Stimulated activated CD4-positive, alpha-beta T cell treated with anti-CD3 and anti-CD28 coated beads, Interleukin-15, amount 100 ng/mL, for 24 hours (primary cell): ENCODE measurements at regions not wholly inside any gene's neighbourhood (a gene's known extent, or its start where the extent isn't known, plus 50 kb on each side); places are given as distances from the start of the nearest gene placed in this dataset.
"Not testable (repeated sequence)": the region's sequence is repeated elsewhere in the genome, so short reads cannot be mapped to it uniquely, and the experiment has no call there.

Source experiments
- DNase-seq: peaks from one replicate; pipeline ENCODE4 v3.0.0-alpha.2; 2020

DNA sequence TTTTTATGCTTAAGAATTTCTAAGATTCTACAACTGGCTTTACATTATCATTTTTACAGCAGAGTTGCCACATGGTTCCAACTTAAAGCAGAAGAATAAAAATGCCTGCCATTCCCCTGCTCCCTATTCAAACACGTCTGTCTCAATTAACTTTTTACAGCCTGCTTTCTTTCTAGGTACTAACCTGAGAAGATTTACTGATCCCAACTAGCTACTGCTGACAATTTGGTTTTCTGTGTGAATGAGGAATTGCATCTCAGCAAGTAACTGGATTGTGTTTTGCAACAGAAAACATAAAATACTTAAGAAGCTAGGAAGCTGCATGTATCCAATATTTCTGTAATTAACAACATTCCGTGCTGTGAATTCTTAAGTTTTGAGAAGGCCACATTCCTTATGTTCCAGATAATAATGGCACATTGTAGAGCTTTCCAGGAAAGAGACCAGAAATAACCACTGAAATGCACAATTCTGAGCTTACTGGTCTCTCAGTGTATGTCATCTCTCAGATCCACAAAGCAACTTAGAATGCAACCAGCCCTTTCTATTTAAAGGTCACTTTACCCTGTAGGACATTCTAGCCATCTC, 306.8 kb upstream of the NMUR2 start:
- no peak for DNase-seq

DNA sequence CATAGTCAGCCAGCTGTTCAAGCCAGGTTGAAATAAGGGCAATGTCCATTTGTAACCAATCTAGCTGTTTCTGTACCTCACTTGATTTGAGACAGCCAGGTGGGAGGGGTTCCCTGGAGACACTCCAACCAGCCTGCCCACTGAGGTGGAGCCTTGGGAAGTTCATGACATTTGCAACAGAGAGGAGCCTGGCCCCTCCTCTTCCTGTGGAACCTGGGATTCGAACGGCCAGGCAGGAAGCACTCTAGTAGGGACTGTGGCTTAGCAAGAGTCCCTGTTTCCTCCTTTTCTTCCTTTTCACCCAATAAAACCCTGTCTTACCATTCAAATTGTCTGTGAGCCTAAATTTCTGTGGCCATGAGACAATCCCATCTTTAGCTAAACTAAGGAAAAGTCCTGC, 312.3 kb upstream of the NMUR2 start:
- DNase-seq = no peak

DNA sequence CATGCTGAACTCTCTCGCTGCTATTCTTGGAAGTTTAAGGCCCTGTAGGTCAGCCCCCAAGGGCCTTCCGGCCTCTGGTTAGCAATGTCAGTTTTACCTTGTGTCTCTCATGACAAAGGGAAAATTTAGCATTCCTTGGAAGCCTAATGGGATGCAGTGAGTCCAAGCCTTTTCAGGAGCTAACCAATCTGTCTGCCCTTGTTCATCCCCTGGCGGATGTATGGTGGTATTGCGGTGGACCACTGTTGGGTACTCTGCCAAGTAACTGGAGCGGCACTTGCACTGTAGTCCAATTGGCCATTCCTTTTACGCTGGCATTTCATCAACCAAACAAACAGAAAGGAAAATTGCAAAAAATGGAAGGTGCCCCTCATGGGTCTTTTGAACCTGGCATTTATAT, 318.4 kb upstream of the NMUR2 start:
- DNase-seq = no peak

DNA sequence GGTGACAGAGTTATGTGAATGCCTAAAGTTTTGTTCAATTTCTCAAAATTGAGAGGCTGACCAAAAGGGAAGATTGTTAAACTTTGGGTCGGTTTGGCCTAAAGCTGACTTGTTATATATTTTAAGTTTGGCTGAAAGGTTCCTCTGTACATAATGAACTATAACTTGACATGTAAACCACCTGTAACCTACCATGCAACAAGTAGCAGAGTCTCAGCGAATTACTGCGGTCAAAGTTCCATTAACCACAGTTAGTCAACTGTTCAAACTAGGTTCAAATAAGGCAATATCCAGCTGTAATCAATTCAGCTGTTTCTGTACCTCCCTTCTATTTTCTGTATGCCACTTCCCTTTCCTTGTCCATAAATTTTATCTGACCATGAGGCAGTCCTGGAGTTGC, 325.1 kb upstream of the NMUR2 start:
- no peak for DNase-seq

DNA sequence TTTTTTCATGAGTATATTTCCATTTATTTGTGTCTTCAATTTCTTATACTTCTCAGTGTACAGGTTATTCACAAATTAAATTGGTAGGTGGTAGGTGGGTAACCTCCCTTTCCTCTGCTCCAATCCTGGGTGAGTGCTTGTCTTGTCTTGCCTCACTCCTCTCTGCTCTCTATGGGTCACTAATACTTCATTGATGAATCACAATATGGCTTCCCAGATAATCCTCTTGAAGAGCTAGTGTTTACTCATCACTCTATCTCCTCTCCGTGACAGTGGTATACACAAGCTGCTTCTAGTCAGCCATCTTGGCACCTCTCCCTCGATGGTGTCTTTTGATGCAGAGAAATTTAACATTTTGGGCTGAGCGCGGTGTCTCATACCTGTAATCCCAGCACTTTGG, 331.8 kb upstream of the NMUR2 start:
- no peak for DNase-seq

DNA sequence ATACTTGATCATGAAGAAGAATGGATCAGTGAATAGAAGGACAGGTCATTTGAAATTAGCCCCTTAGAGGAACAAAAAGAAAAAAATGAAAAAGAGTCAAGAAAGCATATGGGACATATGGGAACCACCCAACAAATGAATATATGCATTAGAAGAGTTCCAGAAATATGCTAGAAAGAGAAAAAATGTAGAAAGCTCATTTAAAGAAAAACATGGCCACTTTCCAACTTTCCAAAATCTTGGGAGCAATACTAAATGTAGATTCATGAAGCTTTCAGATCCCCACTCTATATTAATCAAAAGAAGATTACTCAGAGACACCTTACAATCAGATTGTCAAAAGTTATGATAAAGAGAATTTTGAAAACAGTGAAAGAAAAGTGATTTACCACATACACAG, 334.8 kb upstream of the NMUR2 start:
- DNase-seq = no peak

DNA sequence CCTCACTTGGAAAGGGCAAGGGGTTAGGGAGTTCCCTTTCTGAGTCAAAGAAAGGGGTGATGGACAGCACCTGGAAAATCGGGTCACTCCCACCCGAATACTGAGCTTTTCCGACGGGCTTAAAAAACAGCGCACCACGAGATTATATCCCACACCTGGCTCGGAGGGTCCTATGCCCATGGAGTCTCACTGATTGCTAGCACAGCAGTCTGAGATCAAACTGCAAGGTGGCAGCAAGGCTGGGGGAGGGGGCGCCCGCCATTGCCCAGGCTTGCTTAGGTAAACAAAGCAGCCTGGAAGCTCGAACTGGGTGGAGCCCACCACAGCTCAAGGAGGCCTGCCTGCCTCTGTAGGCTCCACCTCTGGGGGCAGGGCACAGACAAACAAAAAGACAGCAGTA, 336.0 kb upstream of the NMUR2 start:
- not testable (repeated sequence) for DNase-seq

DNA sequence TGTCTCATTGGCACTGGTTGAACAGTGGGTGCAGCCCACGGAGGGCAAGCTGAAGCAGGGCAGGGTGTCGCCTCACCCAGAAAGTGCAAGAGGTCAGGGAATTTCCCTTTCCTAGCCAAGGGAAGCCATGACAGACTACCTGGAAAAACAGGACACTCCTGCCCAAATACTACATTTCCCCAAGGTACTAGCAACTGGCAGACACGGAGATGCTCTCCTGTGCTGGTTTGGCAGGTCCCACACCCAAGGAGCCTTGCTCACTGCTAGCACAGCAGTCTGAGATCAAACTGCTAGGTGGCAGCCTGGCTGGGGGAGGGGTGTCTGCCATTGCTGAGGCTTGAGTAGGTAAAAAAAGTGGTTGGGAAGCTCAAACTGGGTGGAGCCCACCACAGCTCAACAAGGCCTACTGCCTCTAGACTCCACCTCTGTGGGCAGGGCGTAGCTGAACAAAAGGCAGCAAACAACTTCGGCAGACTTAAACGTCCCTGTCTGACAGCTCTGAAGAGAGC, 382.7 kb upstream of the NMUR2 start:
- DNase-seq = not testable (repeated sequence)

DNA sequence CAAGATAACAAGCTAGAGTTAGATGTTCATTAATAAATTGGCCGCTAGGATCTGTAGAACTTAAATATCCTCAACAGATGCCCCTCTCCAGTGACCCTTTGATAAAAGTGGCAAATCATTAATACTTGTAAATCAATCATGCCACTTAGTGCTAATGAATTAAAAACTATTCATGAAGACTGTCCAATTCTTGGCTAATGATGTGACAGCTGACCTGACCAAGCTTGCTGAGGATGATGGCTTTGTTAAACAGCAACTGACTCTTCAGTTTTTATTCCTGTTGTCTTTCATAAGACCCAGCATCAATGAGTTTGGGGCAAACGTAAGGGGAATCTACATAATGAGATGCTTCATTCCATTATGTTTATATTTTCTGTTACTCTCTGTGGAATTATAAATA, 396.8 kb upstream of the NMUR2 start:
- DNase-seq = no peak

DNA sequence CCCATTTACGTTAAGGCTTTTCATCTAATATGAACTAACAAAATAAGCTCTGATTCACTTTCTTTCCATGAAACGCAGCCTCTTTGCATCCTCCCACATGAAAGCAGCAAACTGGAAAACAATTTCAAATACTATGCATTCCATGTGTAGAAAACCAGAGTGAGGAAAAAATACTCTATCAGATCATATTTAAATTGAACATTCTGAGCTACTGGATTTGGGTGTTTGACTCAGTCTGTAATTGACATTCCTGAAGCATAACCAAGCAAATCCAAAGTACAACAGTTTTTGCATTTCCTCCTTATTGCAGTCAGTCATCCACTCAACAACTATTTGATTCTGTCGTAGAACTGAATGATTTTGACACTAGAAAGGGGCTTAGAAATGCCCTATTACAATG, 399.1 kb upstream of the NMUR2 start:
- no peak for DNase-seq

DNA sequence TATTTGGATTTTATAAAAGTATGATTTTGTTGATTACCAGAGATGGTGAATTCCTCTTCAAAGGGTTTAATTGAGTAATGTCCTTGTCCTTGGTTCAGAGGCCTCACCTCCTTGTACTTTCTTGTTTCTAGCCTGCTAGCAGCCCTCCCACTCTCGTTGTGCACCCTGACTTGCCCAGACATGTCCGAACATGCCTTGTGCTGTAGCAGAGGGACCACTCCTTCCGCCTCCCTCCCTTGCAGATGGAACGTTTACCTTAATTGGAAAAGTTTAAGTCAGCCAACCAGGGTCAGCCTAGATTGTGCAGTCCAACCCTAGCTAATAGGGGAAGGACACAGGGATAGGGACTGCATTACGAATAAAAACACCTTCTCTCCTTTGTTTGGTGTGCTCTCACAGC, 406.9 kb upstream of the NMUR2 start:
- DNase-seq = no peak

DNA sequence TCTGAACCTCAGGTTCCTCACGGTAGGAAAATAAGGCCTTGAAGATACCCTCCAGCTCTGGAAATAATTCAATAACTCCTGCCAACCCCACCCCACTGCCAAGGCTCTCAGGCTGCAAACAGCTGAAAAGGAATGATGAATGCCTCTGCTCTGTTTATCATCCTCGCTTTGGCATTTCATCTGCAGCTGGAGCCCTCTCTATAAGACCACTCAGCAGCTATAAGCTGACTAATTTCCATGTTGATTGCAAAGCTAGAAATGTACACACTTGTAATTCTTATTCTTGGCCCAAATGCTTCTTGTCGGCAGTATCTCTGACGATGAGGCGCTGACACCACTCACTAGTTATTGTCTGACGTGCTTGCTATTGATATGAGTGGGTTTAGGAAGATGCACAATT, 408.4 kb upstream of the NMUR2 start:
- DNase-seq = no peak

DNA sequence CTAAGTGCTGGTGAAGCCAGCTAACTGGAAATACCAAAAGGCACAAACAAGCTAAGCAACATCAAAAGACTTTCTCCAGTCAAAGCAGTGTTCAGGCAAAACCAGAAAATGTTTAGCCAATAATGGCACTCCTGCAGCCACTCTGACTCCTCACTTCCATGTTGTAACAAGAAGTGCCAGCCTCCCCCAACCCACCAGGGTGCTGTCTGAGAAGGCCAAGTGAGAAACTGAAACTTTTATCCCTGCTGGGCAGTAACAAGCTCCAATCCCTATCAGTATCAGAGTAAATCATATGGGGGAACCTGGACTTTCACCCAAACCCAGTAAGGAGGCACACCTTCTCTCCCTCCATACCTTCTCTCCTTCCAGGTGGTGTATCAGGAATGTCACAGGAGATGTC, 414.8 kb upstream of the NMUR2 start:
- no peak for DNase-seq

DNA sequence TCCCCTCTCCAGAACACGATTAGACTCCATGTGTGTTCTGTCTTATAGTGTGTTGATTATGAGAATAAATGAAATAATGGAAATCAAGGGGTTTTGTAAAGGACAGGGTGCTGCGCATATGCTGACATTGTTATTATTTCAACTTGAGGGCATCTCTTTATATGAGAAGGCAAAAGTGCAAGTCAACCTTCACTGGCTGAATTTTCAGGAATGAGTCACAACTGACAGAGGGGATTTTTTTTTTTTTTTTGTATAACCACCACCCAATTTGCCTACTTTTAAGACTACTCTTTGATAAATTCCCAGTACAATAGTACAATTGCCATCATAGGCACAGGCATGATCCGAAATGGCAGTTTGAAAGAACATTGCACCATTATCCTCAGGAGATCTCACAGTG, 419.2 kb upstream of the NMUR2 start:
- no peak for DNase-seq

DNA sequence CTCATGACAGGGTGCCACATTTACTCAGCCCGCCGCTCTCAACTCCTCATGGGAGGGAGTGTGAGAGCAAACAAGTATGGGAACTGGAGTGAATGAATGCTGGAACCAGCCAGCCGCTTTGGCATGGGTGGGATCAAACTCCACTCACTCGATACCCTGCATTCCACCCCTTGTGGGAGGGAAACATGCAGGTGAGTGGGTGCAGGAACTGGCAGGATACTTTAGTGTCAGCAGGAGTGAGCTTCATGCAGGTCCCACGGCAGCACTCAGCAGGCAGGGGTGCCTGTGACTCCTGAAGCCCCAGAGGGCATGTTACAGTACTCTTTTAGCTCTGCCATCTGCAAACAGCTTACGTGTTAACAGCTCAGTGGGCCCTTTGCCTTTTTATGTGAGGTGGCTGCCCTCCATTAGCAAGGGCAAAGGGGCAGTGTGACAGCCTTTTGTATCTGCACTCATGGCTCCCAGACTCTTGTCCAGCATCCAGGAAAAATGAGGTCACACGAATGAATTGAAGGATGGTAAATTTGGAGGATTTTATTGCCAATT, 433.2 kb upstream of the NMUR2 start:
- no peak for DNase-seq

DNA sequence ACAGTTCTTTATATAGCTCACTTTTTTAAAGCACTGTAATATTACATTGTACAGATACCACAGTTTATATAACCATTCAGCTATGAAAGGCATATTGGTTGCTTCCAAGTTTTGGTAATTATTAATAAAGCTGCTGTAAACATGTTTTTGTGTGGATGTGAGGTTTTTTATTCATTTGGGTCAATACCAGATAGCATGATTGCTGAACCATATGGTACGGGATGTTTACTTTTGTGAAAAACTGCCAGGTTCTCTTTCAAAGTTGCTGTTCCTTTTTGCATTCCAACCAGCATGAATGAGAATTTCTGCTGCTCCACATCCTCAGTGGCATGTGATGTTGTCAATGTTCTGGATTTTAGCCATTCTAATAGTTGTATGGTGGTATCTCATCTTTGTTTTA, 439.6 kb upstream of the NMUR2 start:
- no peak for DNase-seq

DNA sequence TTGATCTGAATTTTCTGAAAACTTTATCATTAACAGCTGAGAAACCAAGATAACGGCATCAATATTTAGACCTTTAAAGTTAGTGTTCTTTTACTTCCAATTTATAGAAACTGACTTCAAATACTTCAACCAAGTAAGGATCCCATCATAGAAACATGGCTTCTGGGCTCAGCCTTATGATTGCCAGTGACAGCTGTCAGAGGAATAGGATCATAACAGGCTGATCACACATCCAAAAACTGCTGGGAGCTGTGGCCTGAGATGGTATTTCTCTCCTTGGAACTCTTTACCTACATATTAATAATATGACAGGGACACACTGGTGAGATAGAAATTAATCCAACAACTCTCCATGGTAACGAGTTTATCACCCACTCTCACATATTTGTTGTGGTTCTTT, 448.3 kb upstream of the NMUR2 start:
- DNase-seq = no peak

DNA sequence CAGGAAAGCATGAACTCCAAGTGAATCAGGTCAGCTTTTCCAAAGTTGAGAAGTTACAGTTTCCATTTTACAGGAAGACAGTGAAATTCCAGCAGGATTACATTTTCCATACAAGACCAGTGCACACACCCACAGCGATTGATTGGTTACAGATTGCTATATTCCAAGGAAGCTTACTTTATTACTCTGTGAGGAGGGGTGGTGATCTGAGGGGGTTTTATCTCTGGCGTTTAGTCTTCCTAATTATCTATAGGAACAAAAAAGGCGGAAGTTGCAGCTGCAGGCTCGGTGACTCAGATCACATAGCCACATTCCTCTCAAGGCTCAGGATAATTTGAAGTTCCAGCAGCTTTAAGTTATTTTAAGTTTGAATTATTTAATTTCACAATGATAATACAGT, 450.4 kb upstream of the NMUR2 start:
- DNase-seq = no peak

DNA sequence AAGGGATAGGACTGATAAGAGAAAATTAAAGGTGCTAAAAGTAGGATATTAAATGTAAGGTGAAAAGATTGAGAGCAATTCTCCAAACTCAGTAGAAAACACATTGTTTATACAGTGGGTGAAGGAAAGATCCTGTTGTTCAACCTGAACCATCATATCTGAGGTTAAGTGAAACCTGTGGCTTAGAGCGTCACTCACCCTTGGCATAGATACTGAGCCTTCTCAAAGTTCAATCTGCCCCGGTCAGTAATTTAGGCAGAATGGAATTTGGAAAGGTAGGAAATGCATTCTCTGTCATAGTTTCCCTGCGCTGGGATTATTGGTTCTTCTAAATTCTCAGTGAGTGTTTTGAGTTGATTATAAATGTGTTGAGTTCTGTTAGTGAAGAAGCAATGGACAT, 456.2 kb upstream of the NMUR2 start:
- DNase-seq = no peak

DNA sequence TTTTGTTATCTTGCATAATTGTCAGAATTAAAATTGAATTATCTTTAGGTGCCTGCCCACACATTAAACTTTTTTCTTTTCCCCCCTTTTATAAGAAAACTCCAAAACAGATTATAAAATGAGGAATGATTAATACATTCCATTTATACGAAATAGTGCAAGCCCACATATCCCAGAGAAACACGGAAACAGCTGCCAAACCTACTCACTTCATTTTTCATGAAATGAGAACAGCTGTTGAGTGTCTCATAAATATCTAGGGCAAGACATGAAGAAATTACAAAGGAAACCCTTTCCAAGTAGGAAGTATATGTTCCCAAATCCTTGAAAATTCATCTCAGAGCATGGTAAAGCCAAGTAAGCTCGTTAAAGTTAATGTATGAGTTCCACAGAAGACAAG, 459.4 kb upstream of the NMUR2 start:
- no peak for DNase-seq

DNA sequence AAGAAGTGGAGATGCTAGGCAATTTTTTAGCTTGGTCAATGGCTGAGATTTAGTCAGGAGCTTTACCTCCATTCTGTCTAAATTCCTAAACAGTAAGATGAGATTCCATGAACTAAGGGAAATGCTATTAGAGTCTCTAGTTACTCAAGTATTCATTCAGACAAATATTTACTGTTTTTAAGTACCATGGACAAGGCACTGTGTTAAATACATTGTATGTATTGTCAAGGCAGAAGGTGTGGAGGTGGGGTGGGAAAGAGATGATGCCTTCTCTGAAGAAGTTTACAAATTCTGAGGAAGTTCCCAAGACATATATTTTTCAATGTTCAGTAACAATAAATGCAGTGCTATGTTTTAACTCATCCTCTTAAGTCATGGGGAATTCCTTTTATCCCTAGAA, 459.9 kb upstream of the NMUR2 start:
- no peak for DNase-seq

DNA sequence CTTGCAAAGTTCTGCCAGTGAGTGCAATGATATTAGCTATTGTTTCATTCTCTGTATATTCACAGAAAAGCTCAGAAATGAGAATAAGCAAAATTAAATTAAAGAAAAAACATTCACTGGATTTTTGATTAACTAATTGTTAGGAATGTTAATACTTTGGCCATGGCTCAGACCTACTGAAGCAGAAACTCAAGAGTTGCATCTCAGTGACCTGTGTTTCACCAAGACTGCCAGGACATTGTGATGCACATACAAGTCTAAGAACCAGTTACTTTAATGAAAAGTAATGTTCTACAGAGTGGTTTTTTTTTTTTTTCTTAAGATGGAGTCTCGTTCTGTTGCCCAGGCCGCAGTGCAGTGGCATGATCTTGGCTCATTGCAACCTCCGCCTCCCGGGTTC, 464.9 kb upstream of the NMUR2 start:
- no peak for DNase-seq

DNA sequence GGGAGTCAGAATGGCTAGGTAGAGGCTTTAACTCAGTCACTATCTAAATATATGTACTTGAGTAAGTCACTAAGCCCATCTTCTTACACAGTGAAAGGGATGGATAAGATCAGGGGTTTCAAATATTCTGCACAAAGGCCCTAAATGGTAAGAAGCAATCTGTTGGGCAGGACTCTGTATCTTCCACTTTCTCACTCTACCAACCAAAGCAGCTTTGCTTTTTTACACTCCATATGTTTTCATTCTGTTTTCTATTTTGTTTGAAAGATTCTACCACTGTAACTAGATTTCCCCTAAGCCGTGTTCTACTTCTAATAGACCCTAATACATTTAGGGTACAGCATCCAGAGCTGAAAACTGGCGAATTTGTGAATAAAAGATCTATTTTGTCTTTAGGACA, 477.5 kb upstream of the NMUR2 start:
- no peak for DNase-seq

DNA sequence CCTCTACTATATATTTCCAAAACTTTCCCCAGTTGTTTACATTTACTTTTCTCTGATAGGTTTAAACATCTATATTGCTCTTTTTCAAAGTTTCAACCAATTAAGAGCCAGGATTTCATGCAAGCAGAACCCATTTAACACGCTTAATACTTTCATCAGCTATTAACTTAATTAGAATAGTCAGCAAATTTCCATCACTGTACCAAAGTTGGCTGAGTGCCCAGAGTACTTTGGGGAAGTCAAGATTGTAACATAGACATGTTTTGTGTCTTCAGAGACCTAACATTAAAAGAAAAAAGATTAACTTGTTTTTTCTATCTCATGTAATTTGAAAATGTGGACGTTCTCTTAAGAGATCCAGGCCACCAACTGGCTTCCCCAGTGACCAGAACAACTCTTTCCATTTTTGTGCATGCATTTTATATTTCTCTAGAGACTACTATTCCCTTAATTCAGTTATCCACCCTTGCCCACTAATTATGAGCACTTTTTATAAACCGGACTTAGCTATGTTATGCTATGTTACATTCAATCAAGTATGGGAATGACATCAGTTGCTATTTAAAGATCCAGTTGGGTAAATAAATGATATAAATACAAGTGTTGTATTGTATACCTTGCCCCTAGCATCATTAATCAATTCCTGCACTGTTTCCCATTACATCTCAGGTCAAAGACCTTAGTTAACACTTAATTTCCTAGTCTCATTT, 478.1 kb upstream of the NMUR2 start:
- no peak for DNase-seq

DNA sequence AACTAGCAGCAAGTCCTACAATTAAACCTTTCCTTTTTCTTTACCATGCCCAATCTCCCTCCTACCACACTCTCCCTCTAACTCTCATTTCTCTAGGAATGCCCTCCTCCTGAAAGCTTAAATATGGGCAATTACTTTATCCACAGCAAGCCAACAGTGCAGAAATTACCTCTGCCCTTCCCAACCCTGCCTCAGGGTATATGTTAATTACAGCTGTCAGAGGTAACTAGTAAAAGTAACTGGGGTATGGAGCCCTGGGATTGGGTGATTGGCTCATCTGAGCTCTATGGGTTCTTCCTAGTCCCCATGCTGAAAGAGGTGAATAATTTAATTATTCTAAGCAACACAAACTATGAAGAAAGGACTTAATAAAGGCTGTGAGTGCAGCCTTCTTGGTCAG, 478.9 kb upstream of the NMUR2 start:
- no peak for DNase-seq
